ENCODE measurements at regions not wholly inside any gene's neighbourhood (a gene's known extent, or its start where the extent isn't known, plus 50 kb on each side); places are given as distances from the start of the nearest gene placed in this dataset.

- no peak for ATAC-seq
- H3K4me1 ChIP-seq: no peaks in the 10 kb centered on the region
- no peak for DNase-seq
- no peaks in the 10 kb centered on the region for H3K9me3 ChIP-seq
- TF ChIP-seq CTCF (IDR thresholded peaks at IDR 0.05): no peak
- no peak overlapping the region for H3K27ac ChIP-seq
- no peaks in the 10 kb centered on the region for H3K27me3 ChIP-seq
- intact Hi-C loops (cut with DNase I): no loop called here
- no peak overlapping the region for H3K4me3 ChIP-seq
- no peaks in the 10 kb centered on the region for H3K36me3 ChIP-seq
These were observed 183.2 kb downstream of the CYB561 start for GRCh38 chr17:63262751-63263476.

DNA sequence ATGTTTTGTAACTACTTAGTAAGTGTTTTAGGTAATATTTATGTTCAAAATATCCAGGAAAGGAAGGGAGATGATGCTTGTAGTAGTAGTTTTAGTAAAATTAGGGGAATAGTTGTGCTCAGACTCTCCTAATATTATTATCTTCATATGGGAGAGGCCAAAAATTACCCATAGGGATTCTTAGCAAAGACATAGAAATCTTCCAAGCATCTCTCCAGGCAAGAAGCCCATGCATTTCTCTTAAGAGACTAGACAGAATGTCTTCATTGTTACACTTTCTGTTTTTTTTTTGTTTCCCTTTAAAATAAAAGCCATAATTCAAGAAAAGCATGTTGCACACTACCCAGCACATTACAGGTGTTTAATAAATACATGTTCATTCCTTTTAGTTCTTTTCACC lies 180.6 kb downstream of the CYB561 start:
- Histone ChIP-seq H3K27me3 (no peaks in the 10 kb centered on the region), H3K4me1 (no peaks in the 10 kb centered on the region), H3K9me3 (no peaks in the 10 kb centered on the region), H3K36me3 (peaks cover 7% of the 10 kb centered on the region), H3K4me3 (no peak overlapping the region), H3K27ac (no peak overlapping the region)
- no peak for DNase-seq
- ATAC-seq: no peak
- intact Hi-C loops (cut with DNase I): no loop called here
- TF ChIP-seq CTCF (IDR thresholded peaks at IDR 0.05): no peak

DNA sequence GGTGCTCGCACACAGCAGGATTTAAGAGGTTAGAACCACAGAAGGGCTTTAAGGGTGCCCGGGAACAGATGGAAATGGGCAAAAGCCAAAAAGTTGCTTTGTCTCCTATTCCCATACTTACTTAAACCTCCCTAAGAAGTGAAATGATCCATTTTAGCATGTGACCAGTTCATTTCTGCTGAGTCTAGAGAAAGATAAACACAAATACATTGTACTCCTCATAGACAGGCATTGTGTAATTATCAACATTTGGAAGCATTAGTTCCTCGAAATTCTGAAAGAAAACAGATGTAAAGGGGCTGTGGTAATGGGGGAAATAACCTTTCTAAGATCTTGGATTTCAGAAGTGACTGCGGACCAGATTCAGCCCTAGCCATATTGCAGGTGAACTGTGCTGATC lies 178.3 kb downstream of the CYB561 start:
- Histone ChIP-seq H3K27me3 (no peaks in the 10 kb centered on the region), H3K36me3 (peaks cover 7% of the 10 kb centered on the region), H3K4me3 (no peak overlapping the region), H3K9me3 (no peaks in the 10 kb centered on the region), H3K4me1 (no peaks in the 10 kb centered on the region), H3K27ac (no peak overlapping the region)
- intact Hi-C loops (cut with DNase I): no loop called here
- DNase-seq: no peak
- TF ChIP-seq CTCF (IDR thresholded peaks at IDR 0.05): no peak
- ATAC-seq: no peak

DNA sequence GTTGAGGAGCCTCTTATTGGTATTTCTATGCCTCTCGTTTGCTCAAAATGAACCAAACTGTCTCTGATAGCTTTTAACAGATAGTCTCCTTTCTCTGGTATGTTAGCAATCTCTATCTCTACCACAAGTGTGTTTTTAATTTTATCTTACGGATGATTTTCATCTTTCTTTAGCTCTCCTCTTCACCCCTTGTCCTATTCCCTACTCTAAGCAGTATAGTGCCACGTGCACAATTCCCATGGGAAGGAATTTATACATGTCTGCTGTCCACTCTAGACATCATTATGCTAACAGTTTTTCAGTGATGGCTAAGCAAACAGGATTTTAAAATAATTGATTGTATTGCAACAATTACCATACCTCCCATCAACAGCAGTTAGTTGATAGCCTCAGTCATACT lies 177.3 kb downstream of the CYB561 start:
- no peak overlapping the region for H3K4me3 ChIP-seq
- DNase-seq (no peak), ATAC-seq (no peak)
- intact Hi-C loops (cut with DNase I): no loop called here
- H3K27me3 ChIP-seq: no peaks in the 10 kb centered on the region
- H3K36me3 ChIP-seq: peaks cover 7% of the 10 kb centered on the region
- H3K27ac ChIP-seq: no peak overlapping the region
- no peak for TF ChIP-seq CTCF (IDR thresholded peaks at IDR 0.05)
- peaks cover 3% of the 10 kb centered on the region for H3K4me1 ChIP-seq
- no peaks in the 10 kb centered on the region for H3K9me3 ChIP-seq

GRCh38 chr17:63270610-63271009 lies 175.5 kb downstream of the CYB561 start:
- DNase-seq (no peak), ATAC-seq (no peak)
- Histone ChIP-seq H3K4me3 (no peak overlapping the region), H3K36me3 (peaks cover 7% of the 10 kb centered on the region), H3K9me3 (no peaks in the 10 kb centered on the region), H3K27me3 (no peaks in the 10 kb centered on the region), H3K27ac (no peak overlapping the region), H3K4me1 (peaks cover 8% of the 10 kb centered on the region)
- TF ChIP-seq CTCF (IDR thresholded peaks at IDR 0.05): no peak
- intact Hi-C loops (cut with DNase I): no loop called here

DNA sequence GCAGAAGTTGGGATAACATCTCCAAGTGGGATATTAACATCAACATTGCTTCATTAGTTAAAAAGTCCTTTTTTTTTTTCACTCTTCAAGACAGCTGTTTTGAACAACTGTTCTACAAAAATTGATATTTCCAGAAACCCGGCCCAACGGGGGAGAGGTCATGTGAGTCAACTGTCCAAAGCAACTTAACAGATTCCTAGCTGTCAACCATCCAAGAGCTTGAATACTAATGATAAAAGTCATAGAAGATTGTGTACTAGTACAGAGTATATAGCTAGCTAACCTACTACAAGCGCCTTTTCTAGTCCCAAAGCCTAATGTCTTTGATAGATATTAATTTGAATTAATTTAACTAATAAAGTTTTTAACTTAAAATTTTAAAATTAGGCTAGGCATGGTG lies 172.0 kb downstream of the CYB561 start:
- Histone ChIP-seq H3K27me3 (no peaks in the 10 kb centered on the region), H3K36me3 (no peaks in the 10 kb centered on the region), H3K4me1 (peaks cover 8% of the 10 kb centered on the region), H3K4me3 (no peak overlapping the region), H3K9me3 (no peaks in the 10 kb centered on the region), H3K27ac (no peak overlapping the region)
- intact Hi-C loops (cut with DNase I): no loop called here
- ATAC-seq: no peak
- no peak for TF ChIP-seq CTCF (IDR thresholded peaks at IDR 0.05)
- no peak for DNase-seq

All from upper lobe of right lung (tissue), 1 donor.